OCI-LY1 (cell line): ENCODE measurements at regions not wholly inside any gene's neighbourhood (a gene's known extent, or its start where the extent isn't known, plus 50 kb on each side); places are given as distances from the start of the nearest gene placed in this dataset.

ENCODE experiments used
- H2AFZ ChIP-seq: fragments of 200-600 bp; sonication (generic), shearing (Covaris generic); 2 replicates; pipeline ENCODE4 v1.6.0; 2014; ENCODE audit warnings: antibody characterized with exemption, mild to moderate bottlenecking, low read length
- H3F3A ChIP-seq: fragments of 200-600 bp; sonication (generic), shearing (Covaris generic); 2 replicates; pipeline ENCODE4 v1.6.0; 2014; ENCODE audit warnings: mild to moderate bottlenecking, antibody characterized with exemption, low read length, moderate library complexity; ENCODE audit not compliant: insufficient read depth
- H3K27ac ChIP-seq: fragments of 200-600 bp; sonication (generic); 2 replicates; pipeline ENCODE4 v1.5.1; 2014; ENCODE audit warnings: low read length, mixed run types, mild to moderate bottlenecking, low read depth; ENCODE audit not compliant: poor library complexity, severe bottlenecking
- H3K27me3 ChIP-seq: fragments of 200-600 bp; sonication (generic); 2 replicates; pipeline ENCODE4 v1.6.0; 2014; ENCODE audit warnings: antibody characterized with exemption, mild to moderate bottlenecking, low read length, moderate library complexity; ENCODE audit not compliant: insufficient read depth
- H3K36me3 ChIP-seq: fragments of 200-600 bp; sonication (generic); 2 replicates; pipeline ENCODE4 v1.6.1; 2014; ENCODE audit warnings: mild to moderate bottlenecking, antibody characterized with exemption, low read length, moderate library complexity, mixed read lengths; ENCODE audit not compliant: insufficient read depth
- H3K4me1 ChIP-seq: fragments of 200-600 bp; sonication (generic); 2 replicates; pipeline ENCODE4 v1.5.1; 2014; ENCODE audit warnings: mild to moderate bottlenecking, low read length, moderate library complexity; ENCODE audit not compliant: insufficient read depth, severe bottlenecking
- H3K4me2 ChIP-seq: fragments of 200-600 bp; sonication (generic), shearing (Covaris generic); 2 replicates; pipeline ENCODE4 v1.6.1; 2014; ENCODE audit warnings: low read length
- H3K4me3 ChIP-seq: fragments of 200-600 bp; sonication (generic); 2 replicates; pipeline ENCODE4 v1.5.1; 2014; ENCODE audit warnings: low read length, low read depth, mild to moderate bottlenecking, mixed read lengths; ENCODE audit not compliant: poor library complexity, severe bottlenecking
- H3K79me2 ChIP-seq: fragments of 200-600 bp; shearing (Covaris generic); 2 replicates; pipeline ENCODE4 v1.6.1; 2016; ENCODE audit warnings: mixed run types, low read length, mixed read lengths; ENCODE audit not compliant: insufficient read depth
- H3K9ac ChIP-seq: fragments of 200-600 bp; sonication (generic), shearing (Covaris generic); 2 replicates; pipeline ENCODE4 v1.6.1; 2014; ENCODE audit warnings: mild to moderate bottlenecking, low read length, mixed read lengths
- H3K9me2 ChIP-seq: fragments of 200-600 bp; sonication (generic), shearing (Covaris generic); 2 replicates; pipeline ENCODE4 v1.6.1; 2014; ENCODE audit warnings: low read depth, mild to moderate bottlenecking, low read length, mixed read lengths
- H3K9me3 ChIP-seq: fragments of 200-600 bp; shearing (Covaris generic); 2 replicates; pipeline ENCODE4 v1.6.1; 2014; ENCODE audit warnings: low read length, mixed read lengths
- H4K20me1 ChIP-seq: fragments of 200-600 bp; sonication (generic), shearing (Covaris generic); 2 replicates; pipeline ENCODE4 v1.6.0; 2016; ENCODE audit warnings: mild to moderate bottlenecking, low read length; ENCODE audit not compliant: insufficient read depth
- EZH2 ChIP-seq: fragments of 200-600 bp; sonication (generic), shearing (Covaris generic); IDR thresholded peaks from 2 replicates; pipeline ENCODE4 v1.8.0; 2017; ENCODE audit warnings: borderline replicate concordance, mixed run types, mild to moderate bottlenecking, antibody characterized with exemption, low read length, moderate library complexity, mixed read lengths
- TF ChIP-seq, protein P1 (sequence below): fragments of 200-600 bp; sonication (generic), shearing (Covaris generic); IDR thresholded peaks from 2 replicates; pipeline ENCODE4 v1.5.1; 2017; ENCODE audit warnings: mild to moderate bottlenecking, antibody characterized with exemption, low read length, moderate library complexity, mixed read lengths

DNA sequence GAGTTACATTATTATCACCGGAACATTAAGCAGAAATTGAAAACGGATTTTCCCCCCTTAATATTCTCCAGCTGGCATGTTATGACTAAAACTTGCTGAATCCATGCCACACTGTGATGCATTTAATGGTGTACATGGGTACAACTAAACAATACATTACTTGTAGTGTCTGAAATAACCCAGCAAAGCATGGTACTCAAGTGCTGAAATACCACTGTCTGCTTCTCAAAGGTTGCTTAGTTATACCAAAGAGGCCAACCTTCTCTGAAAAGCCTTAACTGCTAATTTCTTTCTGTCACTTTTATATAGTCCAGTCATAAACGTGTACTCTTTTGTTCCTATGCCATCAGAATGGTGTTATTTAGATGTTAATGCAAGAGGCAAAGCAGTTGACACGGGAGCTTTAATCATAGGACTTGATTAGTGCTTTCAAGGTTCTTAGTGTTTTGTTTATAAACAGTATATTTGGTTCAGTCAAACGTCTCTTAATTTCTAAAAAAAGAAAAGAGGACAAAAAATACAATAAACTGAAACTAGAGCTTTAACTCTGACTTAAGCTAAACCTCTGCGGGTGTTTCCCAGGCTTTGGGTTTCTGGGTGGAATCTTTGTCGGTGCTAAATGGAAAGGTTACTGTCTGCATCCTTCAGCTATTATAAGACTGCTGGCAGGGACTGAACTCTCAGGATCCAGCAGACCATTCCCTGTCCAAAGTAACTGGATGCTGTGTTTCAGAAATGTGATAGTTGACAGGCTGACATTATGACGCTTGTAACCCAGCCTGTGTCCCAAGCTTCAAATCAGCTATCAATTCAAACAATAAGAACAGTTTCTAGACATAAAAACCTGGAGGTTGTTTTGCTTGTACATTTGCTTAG, 202.6 kb downstream of the PPP1R3A start:
- no peak for TF ChIP-seq EZH2
- TF ChIP-seq, protein P1, sequence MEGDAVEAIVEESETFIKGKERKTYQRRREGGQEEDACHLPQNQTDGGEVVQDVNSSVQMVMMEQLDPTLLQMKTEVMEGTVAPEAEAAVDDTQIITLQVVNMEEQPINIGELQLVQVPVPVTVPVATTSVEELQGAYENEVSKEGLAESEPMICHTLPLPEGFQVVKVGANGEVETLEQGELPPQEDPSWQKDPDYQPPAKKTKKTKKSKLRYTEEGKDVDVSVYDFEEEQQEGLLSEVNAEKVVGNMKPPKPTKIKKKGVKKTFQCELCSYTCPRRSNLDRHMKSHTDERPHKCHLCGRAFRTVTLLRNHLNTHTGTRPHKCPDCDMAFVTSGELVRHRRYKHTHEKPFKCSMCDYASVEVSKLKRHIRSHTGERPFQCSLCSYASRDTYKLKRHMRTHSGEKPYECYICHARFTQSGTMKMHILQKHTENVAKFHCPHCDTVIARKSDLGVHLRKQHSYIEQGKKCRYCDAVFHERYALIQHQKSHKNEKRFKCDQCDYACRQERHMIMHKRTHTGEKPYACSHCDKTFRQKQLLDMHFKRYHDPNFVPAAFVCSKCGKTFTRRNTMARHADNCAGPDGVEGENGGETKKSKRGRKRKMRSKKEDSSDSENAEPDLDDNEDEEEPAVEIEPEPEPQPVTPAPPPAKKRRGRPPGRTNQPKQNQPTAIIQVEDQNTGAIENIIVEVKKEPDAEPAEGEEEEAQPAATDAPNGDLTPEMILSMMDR, result no peak
- no peak overlapping the region for H2AFZ ChIP-seq
- no peak overlapping the region for H3K27ac ChIP-seq
- no peaks in the 10 kb centered on the region for H3K79me2 ChIP-seq
- H3K27me3 ChIP-seq, result no peaks in the 10 kb centered on the region
- peaks cover 8% of the 10 kb centered on the region; the same call in 1 of the 2 replicates for H3K9me3 ChIP-seq
- no peaks in the 10 kb centered on the region for H3K4me1 ChIP-seq
- H4K20me1 ChIP-seq, result no peaks in the 10 kb centered on the region
- no peaks in the 10 kb centered on the region for H3K9me2 ChIP-seq
- H3K4me3 ChIP-seq, result no peak overlapping the region
- H3F3A ChIP-seq, result no peaks in the 10 kb centered on the region
- H3K9ac ChIP-seq, result no peak overlapping the region
- H3K4me2 ChIP-seq, result no peak overlapping the region
- H3K36me3 ChIP-seq, result no peaks in the 10 kb centered on the region

DNA sequence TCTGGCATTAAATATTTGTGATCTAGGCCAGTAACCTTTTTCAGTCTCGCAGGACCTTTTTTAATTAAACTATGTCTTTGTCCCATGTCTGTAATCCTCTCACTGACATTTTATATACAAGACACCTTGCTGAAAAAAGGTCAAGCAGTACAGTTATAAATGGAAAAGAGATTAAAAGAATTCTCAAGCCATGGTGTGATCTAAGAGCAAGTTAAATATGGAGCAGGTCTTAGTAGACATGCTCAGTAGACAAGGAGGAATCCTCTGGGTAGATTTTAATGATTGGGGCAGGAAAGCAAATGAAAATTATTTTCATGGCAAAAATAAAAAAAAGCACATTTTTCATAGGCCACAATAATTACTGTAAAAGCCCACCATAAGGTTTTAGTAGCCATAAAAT, 203.5 kb downstream of the PPP1R3A start:
- H3K9ac ChIP-seq, result no peak overlapping the region
- H3K27me3 ChIP-seq, result no peaks in the 10 kb centered on the region
- TF ChIP-seq, protein P1, result no peak
- no peak for TF ChIP-seq EZH2
- no peaks in the 10 kb centered on the region for H3K36me3 ChIP-seq
- H3K79me2 ChIP-seq, result no peaks in the 10 kb centered on the region
- H3K4me1 ChIP-seq, result no peaks in the 10 kb centered on the region
- H4K20me1 ChIP-seq, result no peaks in the 10 kb centered on the region
- no peak overlapping the region for H3K4me3 ChIP-seq
- no peak overlapping the region for H3K27ac ChIP-seq
- H3K9me3 ChIP-seq, result peaks cover 8% of the 10 kb centered on the region; the same call in 1 of the 2 replicates
- H3K9me2 ChIP-seq, result no peaks in the 10 kb centered on the region
- H3F3A ChIP-seq, result no peaks in the 10 kb centered on the region
- no peak overlapping the region for H3K4me2 ChIP-seq
- no peak overlapping the region for H2AFZ ChIP-seq

DNA sequence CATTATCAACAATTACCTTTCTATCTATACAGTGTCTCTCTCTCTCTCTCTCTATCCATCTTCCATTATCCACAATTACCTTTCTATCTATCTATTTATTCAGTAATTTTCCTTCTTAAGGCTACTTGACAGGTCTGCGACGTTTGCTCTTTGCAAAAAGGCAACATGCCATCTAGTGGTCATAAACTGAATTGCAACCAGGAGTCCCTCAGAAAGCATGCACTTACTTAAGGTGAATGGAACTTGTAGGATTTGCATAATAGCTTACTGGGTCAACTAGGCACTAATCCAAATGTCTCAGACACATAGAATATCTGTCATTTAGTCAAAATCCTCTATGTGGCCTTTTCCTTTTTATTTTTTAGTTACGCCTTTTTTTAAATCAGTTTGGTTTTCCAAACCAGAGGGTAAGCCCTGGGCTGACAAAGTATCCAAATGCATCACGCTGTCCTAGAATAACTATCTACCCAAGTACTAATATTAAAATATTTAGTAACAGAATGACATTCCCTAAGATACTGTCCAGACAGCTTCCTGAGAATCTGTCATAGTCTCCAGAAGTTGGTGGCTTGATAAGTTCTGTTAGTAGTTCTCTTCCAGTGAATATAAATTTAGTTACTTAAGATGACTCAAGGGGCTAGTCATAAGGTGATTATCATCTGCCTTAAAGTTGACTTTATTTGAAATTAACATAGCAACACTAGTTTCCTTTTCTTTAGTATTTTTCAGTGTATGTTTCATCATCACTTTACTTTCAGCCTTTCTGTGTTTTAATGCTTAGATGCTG, 208.3 kb downstream of the PPP1R3A start:
- H3K4me3 ChIP-seq, result no peak overlapping the region
- H3K79me2 ChIP-seq, result no peaks in the 10 kb centered on the region
- no peaks in the 10 kb centered on the region for H3K36me3 ChIP-seq
- H3K9me2 ChIP-seq, result no peaks in the 10 kb centered on the region
- no peak overlapping the region for H3K27ac ChIP-seq
- peaks cover 8% of the 10 kb centered on the region; the same call in 1 of the 2 replicates for H3K9me3 ChIP-seq
- H3K4me2 ChIP-seq, result no peak overlapping the region
- H3K27me3 ChIP-seq, result no peaks in the 10 kb centered on the region
- no peaks in the 10 kb centered on the region for H3K4me1 ChIP-seq
- no peaks in the 10 kb centered on the region for H3F3A ChIP-seq
- H4K20me1 ChIP-seq, result no peaks in the 10 kb centered on the region
- TF ChIP-seq, protein P1, result peak; percentile 100
- TF ChIP-seq EZH2, result no peak
- no peak overlapping the region for H3K9ac ChIP-seq
- no peak overlapping the region for H2AFZ ChIP-seq
